NCI-H446 treated with DMSO at 0.1 percent for 48 hours (cell line): ENCODE measurements at regions not wholly inside any gene's neighbourhood (a gene's known extent, or its start where the extent isn't known, plus 50 kb on each side); places are given as distances from the start of the nearest gene placed in this dataset.

ENCODE experiments used
- DNase-seq: peaks from one replicate; lab custom pipeline; 2025; lab: John Stamatoyannopoulos, UW

DNA sequence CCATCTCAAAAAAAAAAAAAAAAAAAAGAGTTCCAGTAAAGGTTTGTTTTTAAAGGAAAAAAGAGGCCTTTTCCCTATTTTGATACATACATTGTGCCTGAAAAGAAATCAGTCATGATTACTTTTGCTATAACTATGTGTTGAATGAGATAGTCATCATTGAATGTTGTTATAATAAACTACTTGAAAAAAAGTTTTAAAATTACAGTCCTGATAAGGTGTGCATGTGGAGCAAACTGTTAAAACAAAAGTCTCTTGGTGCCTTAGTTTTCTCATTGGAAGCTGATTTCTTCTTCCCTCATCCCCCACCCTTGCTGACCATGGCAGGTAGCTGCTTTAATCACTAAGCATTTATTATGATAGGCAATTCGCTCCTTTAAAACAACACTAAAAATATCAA is 172.3 kb upstream of the TBCA start:
- no peak for DNase-seq

DNA sequence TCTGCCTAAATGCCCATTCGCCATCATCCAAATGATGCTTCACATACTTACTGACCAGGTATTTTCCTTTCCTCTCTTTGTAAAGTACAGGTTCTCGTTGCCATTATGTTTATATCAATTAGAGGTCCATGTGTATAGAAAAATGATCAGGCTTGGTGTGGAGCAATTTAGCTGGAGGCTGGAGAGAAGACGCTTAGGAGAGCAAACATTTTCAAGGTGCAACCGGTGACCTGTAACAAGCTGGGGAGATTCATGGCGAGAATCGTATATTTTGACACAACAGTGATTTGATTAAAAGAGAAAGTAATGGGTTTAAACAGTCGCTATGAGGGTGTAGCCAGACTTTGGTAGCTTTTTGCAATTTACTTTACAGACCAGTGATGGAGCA is 170.9 kb upstream of the TBCA start:
- DNase-seq, result no peak

DNA sequence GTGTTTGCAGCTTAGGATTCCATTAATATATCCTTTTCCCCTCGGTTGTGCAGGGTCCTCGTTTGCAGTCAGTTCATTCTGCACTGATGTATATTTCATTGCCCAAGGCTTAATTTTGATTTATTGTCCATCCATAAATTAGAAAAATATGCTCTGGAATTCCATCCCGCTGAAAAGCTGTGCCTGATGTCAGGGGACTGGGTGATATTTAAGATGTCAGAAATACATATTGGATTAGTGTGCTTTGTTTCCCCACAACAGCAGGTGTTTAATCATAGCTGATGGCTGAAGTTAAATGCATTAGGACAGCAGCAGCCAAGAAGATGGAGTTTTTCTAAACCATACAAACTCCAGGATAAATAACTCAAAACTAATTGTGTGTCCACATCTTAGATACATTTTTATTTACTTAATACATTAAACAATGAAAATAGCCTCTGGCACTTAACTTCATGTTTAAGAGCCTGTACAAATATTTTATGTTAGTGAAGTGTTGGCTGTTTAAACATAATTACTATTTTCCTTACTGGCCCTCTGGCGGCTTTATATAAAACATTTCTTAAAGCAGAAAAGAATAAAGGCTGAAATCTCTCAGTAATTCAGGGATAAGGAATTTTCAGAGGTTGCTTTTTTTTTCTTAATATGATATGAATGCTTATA is 170.4 kb upstream of the TBCA start:
- DNase-seq, result no peak

DNA sequence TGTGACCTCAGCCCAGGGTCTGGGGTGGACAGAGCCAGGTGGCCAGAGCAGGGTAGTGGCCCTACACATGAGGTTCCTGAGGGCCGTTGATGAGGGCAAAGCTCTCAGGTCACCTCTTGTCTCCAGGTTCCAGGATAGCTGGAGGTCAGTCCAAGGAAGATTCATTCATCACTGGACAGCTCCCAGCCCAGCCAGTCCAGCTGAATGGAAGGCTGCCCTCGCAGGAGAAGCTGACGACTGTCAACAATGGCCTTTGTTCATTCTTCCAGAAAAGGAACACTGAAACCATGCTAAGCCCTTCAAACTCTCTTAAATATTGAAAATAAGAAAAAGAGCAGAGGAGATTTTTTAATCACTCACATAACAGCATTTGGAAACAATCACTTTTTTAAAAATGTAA is 169.7 kb upstream of the TBCA start:
- DNase-seq, result no peak

DNA sequence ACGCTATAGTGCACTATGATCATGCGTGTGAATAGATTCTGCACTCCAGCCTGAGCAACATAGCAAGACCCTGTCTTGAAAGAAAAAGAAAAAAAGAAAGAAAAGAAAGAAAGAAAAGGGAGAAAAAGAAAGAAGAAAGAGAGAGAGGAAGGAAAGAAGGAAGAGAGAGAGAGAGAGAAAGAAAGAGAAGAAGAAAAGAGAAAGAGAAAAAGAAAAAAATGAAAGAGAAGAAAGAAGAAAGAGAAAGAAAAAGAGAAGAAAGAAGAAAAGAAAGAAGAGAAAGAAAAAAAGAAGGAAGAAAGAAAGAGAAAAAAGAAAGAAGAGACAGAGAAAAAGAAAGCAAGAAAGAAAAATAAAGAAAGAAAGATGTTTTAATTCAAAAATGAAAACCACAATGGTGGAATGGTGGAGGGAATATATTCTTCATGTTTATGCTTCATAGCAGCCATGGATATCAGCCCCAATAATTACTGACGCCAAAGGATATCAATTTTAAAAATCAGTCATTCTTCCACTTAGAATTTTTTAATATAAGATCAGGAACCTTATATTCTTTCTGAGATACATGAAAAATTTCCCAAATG is 168.7 kb upstream of the TBCA start:
- DNase-seq, result no peak

DNA sequence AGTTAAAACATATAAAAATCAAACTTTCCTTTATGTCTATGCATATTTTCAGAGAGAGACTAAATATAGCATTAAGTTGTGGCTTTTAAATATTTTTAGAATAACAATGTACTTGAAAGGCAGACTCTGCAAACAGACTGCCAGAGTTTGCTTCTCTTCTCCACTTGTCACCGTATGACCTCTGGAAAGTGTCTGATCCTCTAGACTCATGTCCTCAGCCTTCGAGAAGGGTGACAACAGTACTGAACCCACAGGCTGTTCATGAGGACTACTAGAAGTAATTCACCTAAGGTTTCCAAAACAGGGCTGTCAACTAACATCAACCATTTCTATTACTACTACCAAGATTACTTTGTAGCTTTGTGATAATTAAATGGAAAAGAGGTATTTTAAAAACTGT is 167.7 kb upstream of the TBCA start:
- no peak for DNase-seq

DNA sequence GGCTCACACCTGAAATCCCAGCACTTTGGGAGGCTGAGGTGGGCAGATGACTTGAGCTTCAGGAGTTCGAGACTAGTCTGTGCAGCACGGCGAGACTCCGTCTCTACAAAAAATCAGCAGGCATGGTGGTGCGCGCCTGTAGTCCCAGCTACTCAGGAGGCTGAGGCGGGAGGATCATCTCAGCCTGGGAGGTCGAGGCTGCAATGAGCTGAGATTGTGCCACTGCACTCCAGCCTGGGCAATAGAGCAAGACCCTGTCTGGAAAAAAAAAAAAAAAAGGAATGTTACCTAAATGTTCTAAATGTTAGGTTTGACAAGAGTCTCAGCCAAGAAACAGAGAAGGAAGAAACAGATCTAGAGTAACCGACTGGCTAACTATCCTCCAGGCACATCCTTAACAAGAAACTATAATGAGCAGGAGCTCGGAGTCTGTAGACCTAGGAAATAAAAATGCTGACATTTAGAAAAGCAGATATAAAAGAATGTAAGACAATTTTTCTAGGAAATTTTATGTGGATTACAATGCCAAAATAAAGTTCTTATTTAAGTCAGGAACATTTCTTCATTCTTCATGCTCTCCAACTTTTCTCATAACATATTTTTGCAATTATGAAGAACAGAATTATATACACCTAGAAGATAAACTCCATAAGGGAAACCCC is 166.6 kb upstream of the TBCA start:
- DNase-seq, result no peak

DNA sequence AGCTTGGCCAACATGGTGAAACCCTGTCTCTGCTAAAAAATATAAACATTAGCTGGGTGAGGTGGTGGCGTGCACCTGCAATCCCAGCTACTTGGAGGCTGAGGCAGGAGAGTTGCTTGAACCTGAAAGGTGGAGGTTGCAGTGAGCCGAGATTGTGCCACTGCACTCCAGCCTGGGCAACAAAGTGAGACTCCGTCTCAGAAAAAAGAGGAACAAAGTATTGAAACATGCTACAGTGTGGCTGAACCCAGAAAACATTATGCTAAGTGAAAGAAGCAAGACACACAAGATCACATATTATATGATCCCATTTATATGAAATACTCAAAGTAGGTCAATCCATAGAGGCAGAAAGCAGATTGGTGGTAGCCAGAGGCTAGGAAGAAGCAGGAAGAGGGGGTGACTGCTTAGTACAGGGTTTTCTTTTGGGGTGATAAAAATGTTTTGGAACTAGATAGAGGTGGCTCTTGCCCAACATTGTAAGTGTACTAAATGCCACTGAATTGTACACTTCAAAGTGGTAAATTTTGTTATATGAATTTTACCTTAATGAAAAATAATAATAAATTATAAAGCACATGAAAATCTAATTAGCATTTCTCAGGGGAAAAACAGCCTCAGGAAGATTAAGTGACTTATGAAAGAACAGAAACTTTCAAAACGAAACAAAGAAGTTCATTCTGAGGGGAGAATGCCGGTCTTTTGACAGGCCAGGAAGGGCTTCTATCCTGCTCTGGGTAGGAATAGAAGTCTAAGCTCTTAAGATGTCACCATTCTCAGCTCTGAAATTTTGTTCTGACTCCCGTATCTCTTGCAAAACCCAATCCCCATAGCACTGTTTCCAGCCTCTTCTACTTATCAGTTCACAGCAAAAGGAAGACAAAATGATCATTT is 161.1 kb upstream of the TBCA start:
- no peak for DNase-seq

DNA sequence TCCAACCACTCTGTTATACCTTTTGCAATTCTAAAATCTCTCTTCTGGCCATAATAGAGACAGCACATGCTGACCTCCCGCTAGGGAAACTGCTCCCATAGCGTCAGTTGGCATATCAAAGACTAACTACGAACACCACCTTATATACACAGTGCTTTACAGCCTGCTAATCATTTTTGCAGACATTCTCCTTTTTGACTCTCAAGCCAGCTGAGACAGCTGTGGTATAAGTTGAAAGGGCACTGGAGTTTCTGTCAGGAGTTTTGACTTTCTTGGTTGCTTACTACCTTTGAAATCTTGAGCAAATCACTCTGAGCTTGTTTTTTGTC is 160.2 kb upstream of the TBCA start:
- DNase-seq, result no peak

DNA sequence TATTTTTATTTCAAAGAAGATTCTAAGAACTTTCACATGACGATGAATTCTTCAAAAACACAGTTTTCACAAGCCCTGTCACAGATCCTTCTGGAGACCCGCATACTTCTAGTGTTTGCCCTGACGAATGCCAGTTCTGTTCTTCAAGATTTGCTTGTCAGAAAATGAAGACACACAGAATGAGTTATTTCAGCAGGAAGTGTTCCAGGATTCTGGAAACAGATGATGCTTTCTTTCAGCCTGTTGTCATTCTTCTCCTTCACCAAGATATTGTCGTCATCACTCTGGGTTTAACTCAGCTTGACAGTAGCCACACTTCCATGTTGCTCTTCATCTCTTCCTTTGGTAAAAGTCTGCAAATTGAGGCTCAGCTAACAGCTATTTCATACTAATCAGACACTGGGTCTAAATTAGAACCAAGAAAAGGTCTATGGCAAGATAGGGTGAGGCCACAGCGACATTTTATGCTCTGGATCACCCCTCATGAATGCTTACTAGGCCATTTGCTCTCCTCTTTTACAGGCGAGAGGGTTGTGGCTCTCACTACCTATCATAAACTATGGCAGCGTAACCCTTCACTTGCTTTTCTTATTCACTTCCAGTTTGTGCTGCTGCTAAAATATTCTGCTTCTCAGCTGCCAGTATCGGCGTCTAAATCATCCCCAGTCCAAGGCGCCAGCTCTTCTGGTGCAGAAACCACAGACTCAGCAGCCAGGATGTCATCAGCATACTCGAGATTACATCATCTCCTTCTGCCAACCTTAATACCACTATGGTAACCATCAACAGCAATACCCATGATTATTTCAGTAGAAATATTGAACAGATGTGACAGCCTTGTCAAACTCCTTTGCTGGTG is 159.6 kb upstream of the TBCA start:
- DNase-seq, result no peak

DNA sequence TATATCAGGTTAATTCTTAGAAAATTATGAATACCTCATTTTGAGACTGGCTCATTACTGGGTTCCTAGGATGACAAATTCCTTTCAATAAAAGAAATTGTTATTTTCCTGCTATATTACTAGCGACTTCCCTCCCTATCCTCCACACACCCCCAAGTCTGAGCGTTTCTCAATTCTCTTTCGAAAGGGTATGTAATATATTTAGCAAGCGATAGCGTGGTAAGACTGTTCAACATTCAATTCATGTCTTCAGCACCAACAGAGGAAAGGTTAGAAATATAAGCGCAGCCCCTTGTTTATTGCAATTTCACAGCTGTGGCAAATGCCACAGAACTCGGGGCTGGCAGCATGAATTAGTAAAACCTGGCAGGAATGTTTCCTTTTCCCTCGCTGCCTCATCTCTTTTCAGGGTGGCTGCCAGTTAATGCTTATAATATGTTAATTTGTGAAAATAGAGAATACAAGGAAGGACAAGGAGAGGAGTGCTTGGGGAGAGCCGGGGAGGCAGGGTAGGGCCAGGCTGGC is 152.7 kb upstream of the TBCA start:
- no peak for DNase-seq

DNA sequence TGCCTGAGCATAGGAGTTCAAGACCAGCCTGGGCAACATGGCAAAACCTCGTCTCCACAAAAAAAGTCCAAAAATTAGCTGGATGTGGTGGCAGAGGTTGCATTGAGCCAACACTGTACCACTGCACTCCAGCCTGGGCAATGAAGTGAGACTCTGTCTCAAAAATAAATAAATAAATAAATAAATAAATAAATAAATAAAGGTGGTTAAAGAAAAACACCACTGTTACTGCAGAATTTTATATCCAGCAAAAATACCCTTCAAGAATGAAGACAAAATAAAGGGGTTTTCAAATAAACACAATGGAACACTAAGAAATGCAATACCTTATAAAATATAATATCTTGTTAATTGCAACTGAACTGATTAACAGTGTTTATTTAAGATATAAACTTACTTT is 150.2 kb upstream of the TBCA start:
- no peak for DNase-seq

DNA sequence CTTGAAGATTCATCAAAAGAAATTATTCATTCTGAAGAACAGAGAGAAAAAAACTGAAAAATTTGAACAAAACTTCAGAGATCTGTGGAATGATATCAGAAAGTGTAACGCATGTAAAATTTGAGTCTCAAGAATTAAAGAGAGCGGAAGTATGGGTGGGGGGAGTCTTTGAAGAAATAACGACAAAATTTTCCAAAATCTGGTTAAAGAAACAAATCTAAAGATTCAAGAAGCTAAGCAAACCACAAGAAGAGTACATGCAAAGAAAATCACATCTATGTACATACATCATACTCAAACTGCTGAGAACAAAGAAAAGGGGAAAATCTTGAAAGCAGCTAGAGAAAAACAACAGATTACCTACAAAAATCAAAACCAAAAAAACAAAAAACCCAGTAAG is 149.4 kb upstream of the TBCA start:
- DNase-seq, result no peak

DNA sequence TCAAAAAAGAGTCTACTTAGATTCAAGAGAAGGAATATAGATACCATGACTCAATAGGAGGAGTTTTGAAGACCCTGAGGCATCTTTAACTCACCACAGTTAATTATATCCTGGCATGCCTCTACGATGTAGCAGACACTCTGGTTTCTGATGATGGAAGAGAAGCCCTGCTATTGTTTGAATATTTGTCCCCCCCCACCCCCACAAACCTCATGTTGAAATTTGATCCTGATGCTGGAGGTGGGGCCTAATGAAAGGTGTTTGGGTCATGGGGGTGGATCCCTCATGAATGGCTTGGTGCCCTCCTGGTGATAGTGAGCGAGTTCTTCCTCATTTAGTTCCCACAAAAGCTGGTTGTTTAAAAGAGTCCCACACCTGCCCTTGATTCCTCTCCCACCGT is 147.9 kb upstream of the TBCA start:
- DNase-seq, result no peak

DNA sequence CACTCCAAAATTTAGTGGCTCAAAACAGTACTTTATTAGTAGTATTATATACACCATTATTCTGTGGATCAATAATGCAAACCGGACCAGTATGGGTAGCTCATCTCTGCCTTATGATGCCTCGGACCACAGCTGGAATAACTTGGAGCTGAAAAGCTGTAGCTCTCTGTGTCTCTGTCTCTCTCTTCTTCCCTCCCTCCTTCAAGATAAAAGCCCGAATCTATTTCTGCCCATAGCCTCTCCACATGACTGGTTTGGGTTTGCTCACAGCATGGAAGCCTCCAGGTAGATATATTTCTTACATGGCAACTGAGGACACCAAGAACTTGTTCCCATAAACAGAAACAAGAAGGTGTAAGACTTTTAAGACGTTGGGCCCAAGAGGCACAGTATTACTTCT is 147.5 kb upstream of the TBCA start:
- no peak for DNase-seq

DNA sequence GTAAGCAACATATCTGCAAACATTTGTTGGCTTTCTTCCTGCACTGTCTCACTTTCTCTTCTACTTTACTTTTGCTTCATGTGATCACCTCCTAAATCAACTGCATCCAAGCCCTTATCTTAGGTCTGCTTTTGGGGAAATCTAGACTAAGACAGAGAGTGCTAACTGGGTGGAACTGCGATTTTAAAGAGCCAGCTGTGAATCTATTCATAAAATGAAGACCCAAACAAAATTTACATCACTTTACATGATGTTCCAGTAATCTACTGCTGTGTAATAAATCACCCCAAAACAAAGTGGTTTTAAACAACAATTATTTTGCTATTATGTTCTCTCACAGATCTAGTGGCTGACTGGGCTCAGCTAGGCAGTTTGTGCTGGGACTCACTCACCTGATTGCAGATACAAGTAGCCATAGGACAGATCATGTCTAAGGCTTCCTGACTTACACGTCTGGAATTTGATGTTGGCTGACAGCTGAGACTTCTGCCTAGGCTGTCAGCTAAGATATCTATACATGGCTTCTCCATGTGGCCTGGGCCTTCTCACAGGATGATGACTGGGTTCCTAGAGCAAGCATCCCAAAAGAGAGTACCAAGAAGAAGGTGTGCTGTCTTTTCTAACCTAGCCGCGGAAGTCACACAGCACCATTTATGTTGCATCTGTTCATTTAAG is 145.1 kb upstream of the TBCA start:
- no peak for DNase-seq

DNA sequence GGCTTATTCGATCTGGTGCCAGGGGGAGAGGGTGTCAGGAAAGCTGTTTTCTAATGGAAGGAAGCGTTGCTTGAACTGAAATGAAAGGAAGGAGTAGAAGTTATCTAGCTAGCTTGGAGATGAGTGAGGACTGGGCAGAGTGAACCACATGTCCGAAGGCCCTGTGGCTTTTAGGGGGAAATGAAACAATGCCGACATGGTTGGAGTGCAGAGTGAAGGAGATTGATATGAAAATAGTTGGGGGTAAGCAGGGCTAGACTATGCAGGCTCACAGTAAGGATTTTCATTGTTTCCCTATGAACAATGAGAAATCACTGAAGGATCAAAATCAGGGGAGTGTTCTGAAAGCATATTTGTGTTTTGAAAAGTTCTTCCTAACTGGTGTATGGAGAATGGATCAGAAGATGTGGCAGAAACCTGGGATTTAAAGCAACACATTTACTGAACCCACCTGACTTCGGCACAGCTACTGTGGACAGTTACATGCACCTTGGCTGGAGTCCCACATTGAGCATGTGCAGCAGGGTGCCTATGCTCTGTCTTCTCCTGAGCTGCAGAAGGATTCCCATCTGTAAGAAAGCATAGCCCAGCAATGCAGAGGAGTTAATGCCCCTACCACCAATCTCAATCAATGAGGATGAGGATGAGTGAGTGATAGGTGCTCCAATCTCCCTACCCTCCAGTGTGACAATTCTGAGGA is 144.4 kb upstream of the TBCA start:
- DNase-seq, result no peak

DNA sequence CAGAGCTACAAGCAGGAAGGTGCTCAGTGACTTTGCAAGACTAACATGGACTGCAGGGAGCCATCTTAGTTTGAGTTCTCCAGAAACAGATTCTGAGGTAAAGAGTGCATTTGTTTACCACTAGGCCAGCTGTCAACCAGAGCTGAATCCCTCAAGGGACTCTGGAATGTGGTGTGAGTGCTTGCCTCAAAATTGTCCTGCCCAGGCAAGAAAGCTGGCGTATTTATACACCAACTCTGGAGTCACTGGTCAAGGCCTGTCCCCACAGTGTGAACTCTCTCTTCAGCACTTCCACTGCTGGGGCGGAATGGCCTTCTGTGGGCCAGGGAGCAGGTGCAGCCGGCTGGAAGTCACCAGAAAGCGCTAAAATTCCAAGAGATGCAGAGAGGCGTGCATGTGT is 139.2 kb upstream of the TBCA start:
- no peak for DNase-seq

DNA sequence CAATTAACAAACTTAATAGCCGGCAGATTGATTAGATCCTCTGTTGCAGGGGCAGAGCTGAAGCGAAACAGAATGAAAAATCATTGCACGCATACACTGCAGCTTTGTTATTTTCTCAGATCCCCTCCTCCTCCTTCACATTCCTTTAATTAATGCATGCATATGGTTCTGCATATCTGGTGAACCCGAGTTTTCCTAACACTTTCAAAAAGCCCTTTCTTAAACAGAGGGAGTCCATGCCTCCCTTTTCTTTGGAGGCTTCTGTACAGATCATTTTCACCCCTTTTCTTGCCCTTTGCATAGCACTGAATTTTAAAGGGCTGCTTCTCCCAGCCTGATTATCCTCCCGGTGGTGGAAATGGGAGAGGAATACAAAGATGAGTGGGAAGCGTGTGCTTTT is 136.6 kb upstream of the TBCA start:
- no peak for DNase-seq

DNA sequence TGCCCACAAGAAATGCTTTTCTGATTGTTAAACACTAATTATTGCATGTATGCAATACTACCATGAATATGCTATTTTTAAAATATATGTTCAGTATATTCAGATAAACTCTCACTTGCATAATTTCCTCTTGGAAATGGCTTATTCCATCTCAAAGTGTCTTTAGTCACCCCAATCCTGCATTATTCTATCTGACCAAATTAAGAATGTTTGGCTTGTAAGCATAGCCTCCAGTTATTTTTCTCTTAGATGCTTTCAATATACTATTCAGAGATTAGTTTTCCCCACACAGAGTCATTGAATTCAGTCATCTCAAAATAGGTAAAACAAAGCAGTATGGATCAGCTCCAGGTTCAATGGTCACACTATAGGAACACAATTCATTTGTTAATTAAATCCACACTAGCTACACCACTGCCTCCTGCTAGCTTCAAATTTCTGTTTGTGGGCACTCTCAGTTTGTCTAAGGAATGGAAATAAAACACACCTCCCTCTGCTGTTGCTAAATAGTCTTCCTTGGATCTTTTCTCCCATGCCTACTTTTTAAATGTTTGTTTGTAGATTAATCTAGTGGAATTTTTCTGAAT is 134.6 kb upstream of the TBCA start:
- DNase-seq, result no peak
